HepG2 (cell line): ENCODE measurements at regions not wholly inside any gene's neighbourhood (a gene's known extent, or its start where the extent isn't known, plus 50 kb on each side); places are given as distances from the start of the nearest gene placed in this dataset.

ENCODE experiments used
- ADNP ChIP-seq: sonication (generic); formaldehyde crosslinking; IDR thresholded peaks from 2 replicates; pipeline ENCODE4 v1.4.0; 2020; ENCODE audit warnings: missing genetic modification reagents
- CENPBD1 ChIP-seq: sonication (generic); formaldehyde crosslinking; IDR thresholded peaks from 2 replicates; pipeline ENCODE4 v1.8.0; 2022; ENCODE audit warnings: missing genetic modification reagents, low read depth, mild to moderate bottlenecking, borderline replicate concordance
- EEA1 ChIP-seq: sonication (generic); formaldehyde crosslinking; IDR thresholded peaks from 2 replicates; pipeline ENCODE4 v1.5.1; 2020; ENCODE audit warnings: mild to moderate bottlenecking, missing genetic modification reagents, borderline replicate concordance
- FOXA3 ChIP-seq: IDR thresholded peaks from 2 replicates; pipeline ENCODE4 v1.6.1; 2016; ENCODE audit warnings: missing genetic modification reagents, missing compliant biosample characterization
- FOXJ3 ChIP-seq: sonication (generic); formaldehyde crosslinking; IDR thresholded peaks from 2 replicates; pipeline ENCODE4 v1.4.0; 2020; ENCODE audit warnings: missing genetic modification reagents, mild to moderate bottlenecking, borderline replicate concordance
- JDP2 ChIP-seq: sonication (generic); formaldehyde crosslinking; IDR thresholded peaks from 2 replicates; pipeline ENCODE4 v1.8.1; 2022; ENCODE audit warnings: missing genetic modification reagents, borderline replicate concordance
- RFX3 ChIP-seq: IDR thresholded peaks from 2 replicates; pipeline ENCODE4 v1.6.1; 2016; ENCODE audit warnings: missing biosample characterization, missing genetic modification reagents
- TGIF2 ChIP-seq: IDR thresholded peaks from 2 replicates; pipeline ENCODE4 v1.6.1; 2016; ENCODE audit warnings: control low read depth, missing compliant biosample characterization
- THAP9 ChIP-seq: sonication (generic); formaldehyde crosslinking; IDR thresholded peaks from 2 replicates; pipeline ENCODE4; 2020; ENCODE audit warnings: missing genetic modification reagents, mild to moderate bottlenecking, borderline replicate concordance
- YEATS2 ChIP-seq: sonication (generic); formaldehyde crosslinking; IDR thresholded peaks from 2 replicates; pipeline ENCODE4 v1.4.0; 2020; ENCODE audit warnings: missing genetic modification reagents, borderline replicate concordance
- YEATS4 ChIP-seq: sonication (generic); formaldehyde crosslinking; IDR thresholded peaks from 2 replicates; pipeline ENCODE4 v1.4.0; 2020; ENCODE audit warnings: missing genetic modification reagents, borderline replicate concordance
- ZNF160 ChIP-seq: sonication (generic); formaldehyde crosslinking; IDR thresholded peaks from 2 replicates; pipeline ENCODE4 v1.8.0; 2022; ENCODE audit warnings: mild to moderate bottlenecking, inconsistent platforms, missing genetic modification reagents
- ZNF253 ChIP-seq: sonication (generic); formaldehyde crosslinking; IDR thresholded peaks from 2 replicates; pipeline ENCODE4 v1.8.0; 2022; ENCODE audit warnings: mild to moderate bottlenecking, missing genetic modification reagents, borderline replicate concordance
- ZNF30 ChIP-seq: sonication (generic); formaldehyde crosslinking; IDR thresholded peaks from 2 replicates; pipeline ENCODE4 v1.5.0; 2020; ENCODE audit warnings: mild to moderate bottlenecking, missing genetic modification reagents
- ZNF33B ChIP-seq: sonication (generic); formaldehyde crosslinking; IDR thresholded peaks from 2 replicates; pipeline ENCODE4 v1.5.1; 2020; ENCODE audit warnings: mild to moderate bottlenecking, missing genetic modification reagents
- ZNF513 ChIP-seq: sonication (generic); formaldehyde crosslinking; conservative IDR thresholded peaks from 2 replicates; pipeline ENCODE4 v1.5.0; 2020; ENCODE audit warnings: missing genetic modification reagents
- ZNF597 ChIP-seq: sonication (generic); formaldehyde crosslinking; IDR thresholded peaks from 2 replicates; pipeline ENCODE4 v1.5.0; 2020; ENCODE audit warnings: missing genetic modification reagents
- ZNF616 ChIP-seq: sonication (generic); formaldehyde crosslinking; IDR thresholded peaks from 2 replicates; pipeline ENCODE4 v1.5.0; 2020; ENCODE audit warnings: low read depth, mild to moderate bottlenecking, missing genetic modification reagents
- ZNF639 ChIP-seq: conservative IDR thresholded peaks from 2 replicates; pipeline ENCODE4 v1.6.1; 2018; ENCODE audit warnings: missing genetic modification reagents
- ZNF678 ChIP-seq: sonication (generic); formaldehyde crosslinking; IDR thresholded peaks from 2 replicates; pipeline ENCODE4 v1.4.0; 2020; ENCODE audit warnings: mild to moderate bottlenecking, missing genetic modification reagents
- ZNF746 ChIP-seq: sonication (generic); formaldehyde crosslinking; IDR thresholded peaks from 2 replicates; pipeline ENCODE4 v1.8.0; 2022; ENCODE audit warnings: mild to moderate bottlenecking, missing genetic modification reagents

- TF ChIP-seq FOXA3 (CRISPR knock-in tag) (no peak), FOXJ3 (CRISPR knock-in tag) (peak; percentile 22; the same call in 1 of the 2 replicates), ZNF616 (no peak), ZNF513 (CRISPR knock-in tag) (no peak), EEA1 (no peak), RFX3 (CRISPR knock-in tag) (no peak), ZNF678 (CRISPR knock-in tag) (no peak), ZNF30 (CRISPR knock-in tag) (no peak), CENPBD1 (no peak), JDP2 (no peak), TGIF2 (CRISPR knock-in tag) (no peak), YEATS2 (CRISPR knock-in tag) (no peak), ZNF253 (CRISPR knock-in tag) (no peak), ZNF160 (CRISPR knock-in tag) (0 out of 2 replicates have a peak, but pooled peaks have one; percentile 42), ZNF639 (CRISPR knock-in tag) (no peak), YEATS4 (peak; percentile 51; the same call in 1 of the 2 replicates), ZNF33B (no peak), THAP9 (CRISPR knock-in tag) (no peak), ZNF597 (CRISPR knock-in tag) (peak; percentile 85; the same call in 1 of the 2 replicates), ADNP (no peak), ZNF746 (no peak)
Measured at GRCh38 chr6:26251354-26252076, 113.5 kb upstream of the BTN3A2 start (continued).
